GM12872 (cell line): ENCODE measurements at regions not wholly inside any gene's neighbourhood (a gene's known extent, or its start where the extent isn't known, plus 50 kb on each side); places are given as distances from the start of the nearest gene placed in this dataset.

Experiments used
- TF ChIP-seq, protein P1 (sequence below): IDR thresholded peaks from 3 replicates; pipeline ENCODE4 v1.5.1; 2011; ENCODE audit warnings: low read depth, mild to moderate bottlenecking, low read length, moderate library complexity; ENCODE audit not compliant: insufficient read depth

DNA sequence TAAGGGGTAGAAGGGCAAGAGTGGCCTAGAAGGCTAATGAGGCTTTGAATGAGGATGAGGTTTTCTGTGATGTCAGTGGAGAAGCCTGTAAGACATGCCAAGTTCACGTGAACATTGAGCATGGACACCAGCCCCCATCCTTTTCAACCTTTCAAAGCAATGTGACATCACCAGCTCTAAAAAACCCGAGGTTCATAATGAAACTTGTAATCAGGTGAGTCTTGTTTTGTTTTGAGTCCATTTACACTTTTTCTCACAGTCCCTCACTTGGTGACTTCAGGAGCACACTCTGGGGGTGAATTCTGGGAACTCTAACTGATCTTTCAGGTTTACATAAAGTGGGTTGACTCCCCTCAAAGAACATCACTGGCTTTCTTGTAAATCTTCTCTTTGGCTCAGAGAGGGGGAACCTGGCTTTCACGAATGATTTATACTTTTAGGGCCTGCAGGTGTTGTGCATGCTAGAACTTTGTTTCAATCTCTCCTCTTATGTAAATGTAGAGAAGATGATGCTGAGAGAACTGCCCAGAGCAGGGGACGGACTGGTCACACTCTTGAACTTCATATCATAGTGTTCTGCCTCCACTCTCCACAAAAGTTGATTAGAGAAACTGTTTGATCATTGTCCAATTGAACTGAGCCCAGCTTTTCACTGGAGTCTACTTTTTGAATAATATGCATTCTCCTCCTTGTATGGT is 224.7 kb upstream of the SATB1 start:
- TF ChIP-seq, protein P1, sequence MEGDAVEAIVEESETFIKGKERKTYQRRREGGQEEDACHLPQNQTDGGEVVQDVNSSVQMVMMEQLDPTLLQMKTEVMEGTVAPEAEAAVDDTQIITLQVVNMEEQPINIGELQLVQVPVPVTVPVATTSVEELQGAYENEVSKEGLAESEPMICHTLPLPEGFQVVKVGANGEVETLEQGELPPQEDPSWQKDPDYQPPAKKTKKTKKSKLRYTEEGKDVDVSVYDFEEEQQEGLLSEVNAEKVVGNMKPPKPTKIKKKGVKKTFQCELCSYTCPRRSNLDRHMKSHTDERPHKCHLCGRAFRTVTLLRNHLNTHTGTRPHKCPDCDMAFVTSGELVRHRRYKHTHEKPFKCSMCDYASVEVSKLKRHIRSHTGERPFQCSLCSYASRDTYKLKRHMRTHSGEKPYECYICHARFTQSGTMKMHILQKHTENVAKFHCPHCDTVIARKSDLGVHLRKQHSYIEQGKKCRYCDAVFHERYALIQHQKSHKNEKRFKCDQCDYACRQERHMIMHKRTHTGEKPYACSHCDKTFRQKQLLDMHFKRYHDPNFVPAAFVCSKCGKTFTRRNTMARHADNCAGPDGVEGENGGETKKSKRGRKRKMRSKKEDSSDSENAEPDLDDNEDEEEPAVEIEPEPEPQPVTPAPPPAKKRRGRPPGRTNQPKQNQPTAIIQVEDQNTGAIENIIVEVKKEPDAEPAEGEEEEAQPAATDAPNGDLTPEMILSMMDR = no peak

DNA sequence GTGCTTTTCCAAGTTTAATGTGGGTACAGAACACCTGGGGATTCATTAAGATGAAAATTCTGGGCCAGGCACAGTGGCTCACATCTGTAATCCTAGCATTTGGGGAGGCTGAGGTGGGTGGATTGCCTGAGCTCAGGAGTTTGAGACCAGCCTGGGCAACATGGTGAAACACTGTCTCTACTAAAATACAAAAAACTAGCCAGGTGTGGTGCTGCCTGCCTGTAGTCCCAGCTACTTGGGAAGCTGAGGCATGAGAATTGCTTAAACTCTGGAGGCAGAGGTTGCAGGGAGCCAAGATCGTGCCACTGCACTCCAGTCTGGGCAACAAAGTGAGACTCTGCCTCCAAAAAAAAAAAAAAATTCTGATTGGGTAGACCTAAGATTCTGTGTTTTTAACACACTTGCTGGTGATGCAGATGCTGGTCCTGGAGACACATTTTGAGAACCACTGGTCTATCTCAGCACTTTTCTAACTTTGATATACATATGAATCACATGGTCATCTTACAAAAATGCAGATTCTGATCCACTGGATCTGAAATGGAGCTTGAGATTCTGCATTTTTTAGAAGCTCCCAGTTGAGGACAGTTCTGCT is 223.8 kb upstream of the SATB1 start:
- TF ChIP-seq, protein P1 = no peak

DNA sequence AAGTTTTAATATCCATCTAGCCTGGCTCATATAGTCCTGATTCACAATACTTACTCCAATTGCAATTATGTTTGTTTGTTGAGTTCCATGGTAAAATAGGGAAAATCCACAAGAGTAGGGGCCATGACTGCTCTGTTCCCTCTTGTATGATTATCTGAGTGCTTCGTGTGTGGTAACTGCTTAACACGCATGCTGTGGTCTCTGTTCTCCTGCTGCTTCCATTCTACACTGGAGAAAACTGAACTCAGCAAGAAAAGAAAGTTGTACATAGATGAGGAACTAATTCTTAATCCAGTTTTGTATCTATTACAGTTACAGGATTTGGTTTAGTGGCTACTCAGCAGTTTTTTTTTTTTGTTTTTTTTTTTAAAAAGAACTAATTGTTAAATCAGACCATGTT is 223.0 kb upstream of the SATB1 start:
- TF ChIP-seq, protein P1 = no peak

DNA sequence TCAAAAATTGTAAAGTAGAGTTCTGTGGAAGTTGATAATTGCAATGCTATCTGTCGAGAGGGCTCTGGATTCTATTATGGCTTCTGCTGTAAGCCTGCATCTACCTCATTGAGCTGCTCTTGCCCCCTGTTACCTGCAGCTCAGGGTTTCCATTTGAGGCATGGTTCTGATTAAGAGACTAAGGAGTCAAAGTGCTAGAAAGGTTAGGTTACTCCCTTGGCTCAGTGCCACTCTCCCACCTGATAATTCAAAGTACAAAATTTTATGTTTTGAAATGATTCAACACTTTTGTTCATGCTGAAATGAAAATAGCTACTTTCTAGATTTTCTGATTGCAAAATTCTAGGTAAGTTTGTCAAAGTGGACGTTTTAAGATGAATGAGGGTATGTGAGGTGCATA is 220.5 kb upstream of the SATB1 start:
- TF ChIP-seq, protein P1 = no peak

DNA sequence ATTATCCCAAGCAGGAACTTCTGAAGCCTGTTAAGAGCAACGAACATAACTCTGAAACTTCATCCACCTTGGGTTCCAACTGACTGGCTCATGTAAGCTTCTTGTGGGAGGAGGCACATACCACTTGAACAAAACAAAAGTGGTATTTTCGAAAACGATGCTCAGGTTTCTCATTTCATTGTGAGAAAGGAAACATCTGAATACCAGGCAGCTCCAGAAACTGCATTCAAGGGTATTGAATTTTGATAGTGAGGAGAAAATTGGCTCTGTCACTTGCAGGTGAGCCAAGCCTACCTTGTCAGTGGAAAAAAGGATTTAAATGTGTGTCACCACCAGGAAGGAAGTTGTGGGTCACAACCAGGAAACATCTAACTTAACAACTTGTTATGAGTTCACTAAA is 218.1 kb upstream of the SATB1 start:
- TF ChIP-seq, protein P1 = no peak

DNA sequence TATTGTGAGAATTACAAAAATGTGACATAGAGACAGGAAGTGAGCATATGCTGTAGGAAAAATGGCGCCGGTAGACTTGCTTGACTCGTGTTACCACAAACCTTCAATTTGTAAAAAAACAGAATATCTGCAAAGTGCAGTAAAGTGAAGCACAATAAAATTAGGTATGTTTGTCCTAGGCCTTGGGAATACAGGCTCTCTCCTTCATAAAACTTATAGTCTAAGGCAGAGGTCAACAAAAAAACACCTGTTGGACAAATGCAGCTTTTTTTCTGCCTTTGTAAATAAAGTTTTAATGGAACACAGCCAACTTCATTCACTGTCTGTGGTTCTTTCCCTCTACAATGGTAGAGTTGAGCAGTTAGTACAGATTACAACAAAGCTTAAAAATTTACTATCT is 216.8 kb upstream of the SATB1 start:
- TF ChIP-seq, protein P1 = no peak

DNA sequence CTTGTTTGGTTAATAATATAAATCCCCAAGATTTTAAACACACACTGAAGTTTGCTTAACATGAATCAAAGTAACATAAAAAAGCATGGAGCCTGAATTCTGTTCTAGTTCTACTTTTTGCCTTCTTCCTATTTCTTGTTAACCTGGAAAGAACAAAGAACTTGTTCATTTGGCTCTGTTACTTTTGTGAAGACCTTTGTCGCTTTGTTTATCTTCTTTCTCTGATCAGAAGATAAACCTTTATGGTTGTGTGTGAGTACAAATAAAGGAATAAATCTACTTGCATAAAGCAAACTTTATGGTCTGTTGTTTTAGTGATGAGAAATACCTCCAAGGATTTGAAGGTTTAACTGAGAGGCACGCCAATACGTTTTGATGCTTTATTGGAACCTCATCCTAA is 210.1 kb upstream of the SATB1 start:
- TF ChIP-seq, protein P1 = no peak
